Calu3 (cell line): ENCODE measurements at regions not wholly inside any gene's neighbourhood (a gene's known extent, or its start where the extent isn't known, plus 50 kb on each side); places are given as distances from the start of the nearest gene placed in this dataset.

ENCODE experiments used
- BruUV-seq: library from RNA; stranded (reverse); fragments of 400-500 nt; replicated peaks from 2 replicates; lab custom pipeline; 2021; lab: Mats Ljungman, UMichigan
- CTCF ChIA-PET: fragments of 300-600 bp; sonication (Branson Sonifier 250); formaldehyde crosslinking; loops from one replicate; lab custom pipeline; 2022; ENCODE audit warnings: antibody characterized with exemption; lab: Charles Lee
- DNase-seq: peaks from one replicate; pipeline ENCODE4 v3.0.0; 2022
- H3K27ac Mint-ChIP-seq: one replicate; pipeline ENCODE4 v1.8.0; 2022; ENCODE audit warnings: mixed read lengths; ENCODE audit not compliant: unreplicated experiment
- H3K27me3 Mint-ChIP-seq: one replicate; pipeline ENCODE4 v1.8.0; 2022; ENCODE audit warnings: mixed read lengths; ENCODE audit not compliant: unreplicated experiment
- H3K36me3 Mint-ChIP-seq: one replicate; pipeline ENCODE4 v1.8.0; 2022; ENCODE audit warnings: mild to moderate bottlenecking, moderate library complexity, mixed read lengths; ENCODE audit not compliant: insufficient read depth, unreplicated experiment
- H3K4me1 Mint-ChIP-seq: one replicate; pipeline ENCODE4 v1.8.0; 2022; ENCODE audit warnings: mild to moderate bottlenecking, low read depth, mixed read lengths; ENCODE audit not compliant: unreplicated experiment
- H3K4me3 Mint-ChIP-seq: one replicate; pipeline ENCODE4 v1.8.0; 2022; ENCODE audit warnings: mild to moderate bottlenecking, low read depth, moderate library complexity, mixed read lengths; ENCODE audit not compliant: unreplicated experiment
- H3K9me3 Mint-ChIP-seq: one replicate; pipeline ENCODE4 v1.8.0; 2022; ENCODE audit warnings: low read depth, mixed read lengths; ENCODE audit not compliant: unreplicated experiment
- CTCF ChIP-seq: fragments of 200-600 bp; IDR thresholded peaks from one replicate; pipeline ENCODE4 v1.8.0; 2022; ENCODE audit warnings: antibody characterized with exemption; ENCODE audit not compliant: unreplicated experiment
- intact Hi-C: fragments of 100-400 bp; cut with micrococcal nuclease; formaldehyde crosslinking; loops from one replicate; pipeline ENCODE4 v1.10.0; 2022; ENCODE audit not compliant: unreplicated experiment

DNA sequence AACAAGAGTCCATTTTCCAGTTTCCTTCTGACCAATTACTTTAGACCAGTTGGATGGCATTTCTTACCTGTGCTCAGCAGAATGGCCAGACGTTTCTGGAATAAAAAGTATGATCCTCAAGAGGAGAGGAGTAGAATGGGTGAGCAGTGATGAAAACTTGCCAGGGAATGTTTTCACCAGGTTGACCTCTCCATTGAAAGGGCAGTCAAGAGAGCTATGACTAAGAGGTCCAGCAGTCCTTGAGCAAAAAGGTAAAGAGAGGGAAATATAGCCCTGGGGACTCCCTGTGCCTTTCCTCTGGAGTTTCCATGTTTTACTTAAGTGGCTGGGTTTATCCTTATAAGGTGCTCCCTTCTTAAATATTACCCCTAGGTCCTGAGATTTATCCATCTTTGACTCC lies 210.9 kb downstream of the TBX18 start:
- no peak for TF ChIP-seq CTCF
- intact Hi-C loops = no loop called here

DNA sequence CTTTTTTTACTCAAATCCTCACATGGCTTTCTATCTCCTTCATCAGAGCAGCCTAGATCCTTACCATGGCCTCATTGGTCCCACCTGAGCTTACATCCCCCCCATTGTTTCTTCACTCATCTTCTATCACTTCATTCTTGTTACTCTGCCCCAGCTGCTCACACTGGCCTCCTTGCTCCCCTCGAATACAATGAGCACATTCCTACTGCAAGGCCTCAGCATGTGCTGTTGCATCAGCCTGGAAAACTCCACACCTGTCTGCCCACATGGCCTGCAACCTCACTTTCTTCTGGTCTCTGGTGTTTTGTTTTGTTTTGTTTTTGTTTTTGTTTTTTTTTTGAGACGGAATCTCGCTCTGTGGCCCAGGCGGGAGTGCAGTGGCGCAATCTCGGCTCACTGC lies 212.6 kb downstream of the TBX18 start:
- no TSS peak for BruUV-seq
- intact Hi-C loops = no loop called here

More for the DNA sequence above, 210.9 kb downstream of the TBX18 start:
- Mint-ChIP-seq H3K9me3 (peaks cover 16% of the 10 kb centered on the region), H3K4me3 (no peak overlapping the region), H3K27me3 (no peaks in the 10 kb centered on the region), H3K36me3 (no peaks in the 10 kb centered on the region), H3K4me1 (peaks cover 18% of the 10 kb centered on the region), H3K27ac (no peak overlapping the region)
- no peak for DNase-seq
- CTCF ChIA-PET = interaction anchor here (1.5 kb wide), 1 partner anchor 125 kb away, joined by 3 read pairs; no protein-coding TSS in a partner anchor
- no TSS peak for BruUV-seq

DNA sequence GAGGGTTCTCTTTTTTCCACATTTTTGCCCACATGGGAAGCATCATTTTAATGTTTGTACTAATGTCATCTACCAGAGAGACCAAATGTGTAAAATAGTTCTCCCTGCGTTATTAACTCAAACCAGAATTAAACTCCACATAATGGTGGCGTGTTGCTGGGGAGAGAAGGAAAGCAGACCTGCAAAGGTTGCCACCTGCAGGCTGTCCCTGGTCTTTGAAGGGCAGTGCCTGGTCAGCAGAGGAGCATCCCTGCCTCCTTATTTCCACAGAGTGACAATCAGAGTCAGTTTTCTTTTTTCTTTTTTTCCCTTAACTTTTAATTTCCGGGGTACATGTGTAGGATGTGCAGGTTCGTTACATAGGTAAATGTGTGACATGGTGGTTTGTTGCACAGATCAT lies 214.5 kb downstream of the TBX18 start:
- H3K4me3 Mint-ChIP-seq = no peak overlapping the region
- peaks cover 38% of the 10 kb centered on the region for H3K4me1 Mint-ChIP-seq
- DNase-seq = peak; percentile 26
- H3K27ac Mint-ChIP-seq = no peak overlapping the region
- no peak for TF ChIP-seq CTCF
- intact Hi-C loops = loop anchor here (5.0 kb wide), 1 partner anchor 128 kb away; no protein-coding TSS in a partner anchor
- CTCF ChIA-PET = no interaction called here
- H3K36me3 Mint-ChIP-seq = no peaks in the 10 kb centered on the region
- peaks cover 16% of the 10 kb centered on the region for H3K9me3 Mint-ChIP-seq
- no TSS peak for BruUV-seq
- H3K27me3 Mint-ChIP-seq = no peaks in the 10 kb centered on the region

More for the DNA sequence above, 212.6 kb downstream of the TBX18 start:
- Mint-ChIP-seq H3K4me3 (no peak overlapping the region), H3K36me3 (no peaks in the 10 kb centered on the region), H3K9me3 (peaks cover 16% of the 10 kb centered on the region), H3K27ac (no peak overlapping the region), H3K27me3 (no peaks in the 10 kb centered on the region), H3K4me1 (peaks cover 29% of the 10 kb centered on the region)
- no peak for DNase-seq
- TF ChIP-seq CTCF = no peak
- CTCF ChIA-PET = no interaction called here

- TF ChIP-seq CTCF = no peak
- Mint-ChIP-seq H3K27ac (peak overlapping the region; percentile 15), H3K27me3 (peaks cover 6% of the 10 kb centered on the region), H3K4me3 (no peak overlapping the region), H3K36me3 (no peaks in the 10 kb centered on the region), H3K9me3 (peaks cover 12% of the 10 kb centered on the region), H3K4me1 (peaks cover 20% of the 10 kb centered on the region)
- peak; percentile 46 for DNase-seq
- intact Hi-C loops = loop anchor here (2.0 to 5.0 kb wide), 2 partner anchors 81 to 125 kb away; no protein-coding TSS in a partner anchor
- CTCF ChIA-PET = interaction anchor here (1.2 kb wide), 1 partner anchor 125 kb away, joined by 3 read pairs; no protein-coding TSS in a partner anchor
- BruUV-seq = no TSS peak
Measured at GRCh38 chr6:84547341-84547801, 217.0 kb downstream of the TBX18 start.
